HT-29 (cell line): ENCODE measurements at regions not wholly inside any gene's neighbourhood (a gene's known extent, or its start where the extent isn't known, plus 50 kb on each side); places are given as distances from the start of the nearest gene placed in this dataset.
"Not testable (repeated sequence)": the region's sequence is repeated elsewhere in the genome, so short reads cannot be mapped to it uniquely, and the experiment has no call there.

Experiments used
- DNase-seq: peaks from one replicate; pipeline ENCODE4 v3.0.0-alpha.2; 2015; ENCODE audit warnings: low spot score

GRCh38 chrX:77160301-77160700 lies 286.9 kb upstream of the FGF16 start:
- peak; percentile 4 for DNase-seq

GRCh38 chrX:77162777-77163176 lies 284.4 kb upstream of the FGF16 start:
- no peak for DNase-seq

- DNase-seq, result no peak
Measured at GRCh38 chrX:77167993-77168392, 279.2 kb upstream of the FGF16 start.

DNA sequence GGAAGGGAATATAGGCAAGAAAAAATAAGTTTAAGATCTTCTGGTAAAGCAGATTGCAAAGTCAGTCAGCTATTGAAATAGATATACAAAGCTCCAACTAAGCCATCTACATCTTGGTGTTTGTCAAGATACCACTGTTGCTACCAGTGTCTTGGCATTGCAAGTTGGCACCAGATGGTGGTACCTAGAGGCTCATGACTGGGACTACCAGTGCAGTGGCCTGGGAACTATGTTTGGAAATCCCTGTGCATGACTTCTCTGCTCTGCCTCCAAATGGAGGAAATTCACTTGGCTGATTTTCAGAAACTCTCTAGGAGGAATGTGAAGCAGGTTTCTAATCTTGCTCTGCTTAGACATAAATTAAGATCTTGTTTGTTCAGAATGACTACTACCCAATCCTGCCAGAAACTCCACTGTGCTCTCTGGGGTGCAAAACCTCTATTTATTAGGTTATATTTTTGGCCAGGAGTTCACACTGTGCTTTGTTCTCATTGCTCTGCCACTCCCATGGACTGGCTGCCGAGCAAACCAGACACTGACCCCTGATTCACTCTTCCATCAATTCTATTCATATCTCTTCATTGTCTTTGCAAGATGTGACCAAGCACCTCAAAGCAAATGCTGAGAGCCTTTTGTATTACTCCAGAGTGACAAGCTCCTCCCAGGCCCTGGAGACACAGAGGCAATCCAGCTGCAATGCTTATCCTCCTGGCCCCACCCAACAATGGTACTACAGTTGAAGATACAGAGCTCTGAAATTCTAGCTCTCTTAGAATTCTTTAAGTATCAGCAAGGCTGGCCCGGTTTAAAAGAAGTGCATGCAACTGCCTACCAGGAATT lies 272.3 kb upstream of the FGF16 start:
- DNase-seq, result no peak

DNA sequence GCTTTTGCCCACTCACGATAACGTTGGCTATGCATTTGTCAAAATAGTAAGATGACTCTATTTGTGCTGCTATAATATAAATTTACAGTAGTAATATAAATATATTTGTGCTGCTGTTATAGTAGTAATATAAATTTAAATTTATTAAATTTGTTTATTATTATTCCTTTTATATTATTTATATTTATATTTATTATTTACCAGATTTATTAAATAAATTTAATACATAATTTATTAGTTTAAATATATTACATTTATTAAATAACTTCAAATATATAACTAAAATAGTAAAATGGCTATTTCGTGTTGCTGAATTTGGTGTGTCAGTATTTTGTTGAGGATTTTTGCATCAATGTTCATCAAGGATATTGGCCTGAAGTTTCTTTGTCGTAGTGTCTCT lies 246.5 kb upstream of the FGF16 start:
- no peak for DNase-seq

- no peak for DNase-seq
Measured at GRCh38 chrX:77223046-77223445, 224.1 kb upstream of the FGF16 start.

DNA sequence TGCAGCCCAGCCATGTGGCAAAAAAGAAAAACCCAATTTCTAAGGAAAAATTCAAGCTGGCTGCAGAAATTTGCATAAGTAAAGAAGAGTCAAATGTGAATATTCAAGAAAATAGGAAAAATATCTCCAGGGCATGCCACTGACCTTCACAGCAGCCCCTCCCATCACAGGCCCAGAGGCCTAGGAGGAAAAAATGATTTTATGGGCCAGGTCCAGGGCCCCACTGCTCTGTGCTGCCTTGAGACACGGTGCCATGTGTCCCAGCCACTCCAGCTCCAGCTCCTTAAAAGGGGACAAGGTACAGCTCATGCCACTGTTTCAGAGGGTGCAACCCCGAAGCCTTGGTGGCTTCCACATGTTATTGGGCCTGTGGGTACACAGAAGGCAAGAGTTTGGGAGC lies 182.7 kb upstream of the FGF16 start:
- DNase-seq, result no peak

GRCh38 chrX:77275392-77275791 lies 171.8 kb upstream of the FGF16 start:
- no peak for DNase-seq

DNA sequence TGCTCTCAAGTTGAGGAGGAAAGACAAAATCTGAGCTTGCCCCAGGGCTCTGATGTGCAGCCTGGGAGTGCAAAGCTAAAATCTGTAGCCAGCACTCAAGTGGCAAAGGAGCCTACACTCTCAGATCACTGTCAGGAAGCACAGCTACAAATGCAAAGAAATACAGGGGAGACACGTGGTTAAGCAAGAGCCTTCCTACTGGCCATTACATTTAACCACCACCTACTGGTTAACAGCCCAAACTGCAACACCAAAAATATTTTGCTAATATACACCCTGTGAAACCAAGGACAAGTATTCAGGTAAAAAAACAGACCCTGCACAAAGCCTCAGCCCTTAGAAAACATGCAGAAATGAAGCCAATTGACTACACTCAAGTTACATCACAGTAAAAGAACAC lies 170.4 kb upstream of the FGF16 start:
- DNase-seq, result no peak

- no peak for DNase-seq
Measured at GRCh38 chrX:77277911-77278310, 169.3 kb upstream of the FGF16 start.

- not testable (repeated sequence) for DNase-seq
Measured at GRCh38 chrX:77279373-77279772, 167.8 kb upstream of the FGF16 start.

DNA sequence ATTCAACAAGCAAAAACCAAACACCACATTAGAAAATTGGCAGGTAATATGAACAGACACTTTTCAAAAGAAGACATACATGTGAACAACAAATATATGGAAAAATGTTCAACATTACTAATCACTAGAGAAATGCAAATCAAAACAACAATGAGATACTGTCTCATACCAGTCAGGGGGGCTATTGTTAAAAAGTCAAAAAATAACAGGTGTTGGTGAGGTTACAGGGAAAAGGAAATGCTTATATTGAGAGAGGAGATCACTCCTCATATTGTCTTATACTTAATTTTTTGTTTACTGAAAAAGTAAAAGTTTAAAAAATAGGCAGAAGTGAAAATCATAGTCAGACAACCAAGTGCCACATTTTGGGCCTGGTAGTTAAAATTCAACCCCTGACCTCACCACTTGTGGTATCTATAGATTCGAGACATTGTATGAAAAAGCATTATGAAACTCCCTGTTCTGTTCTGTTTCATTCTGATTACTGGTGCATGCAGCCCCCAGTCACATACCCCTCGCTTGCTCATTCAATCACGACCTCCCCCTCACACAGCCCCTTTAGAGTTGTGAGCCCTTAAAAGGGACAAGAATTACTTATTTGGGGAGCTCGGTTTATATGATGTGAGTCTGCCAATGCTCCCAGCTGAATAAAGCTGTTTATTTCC lies 153.7 kb upstream of the FGF16 start:
- DNase-seq, result no peak

GRCh38 chrX:77298296-77298695 lies 148.9 kb upstream of the FGF16 start:
- DNase-seq, result no peak

DNA sequence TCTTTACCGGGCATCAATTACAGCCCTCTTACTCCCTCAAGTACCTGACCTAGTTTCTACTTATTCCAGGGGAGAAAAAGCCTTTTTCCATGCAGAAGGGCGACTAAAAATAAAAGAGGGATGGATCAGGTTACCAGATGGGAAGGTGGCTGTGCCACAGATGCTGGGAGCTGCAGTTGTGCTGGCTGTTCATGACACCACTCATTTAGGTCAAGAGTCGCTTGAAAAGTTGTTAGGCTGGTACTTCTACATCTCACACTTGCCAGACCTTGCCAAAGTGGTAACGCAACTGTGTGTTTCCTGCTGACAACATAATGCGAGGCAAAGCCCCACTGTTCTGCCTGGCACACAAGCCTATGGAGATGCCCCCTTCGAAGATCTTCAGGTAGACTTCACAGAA lies 148.4 kb upstream of the FGF16 start:
- no peak for DNase-seq

DNA sequence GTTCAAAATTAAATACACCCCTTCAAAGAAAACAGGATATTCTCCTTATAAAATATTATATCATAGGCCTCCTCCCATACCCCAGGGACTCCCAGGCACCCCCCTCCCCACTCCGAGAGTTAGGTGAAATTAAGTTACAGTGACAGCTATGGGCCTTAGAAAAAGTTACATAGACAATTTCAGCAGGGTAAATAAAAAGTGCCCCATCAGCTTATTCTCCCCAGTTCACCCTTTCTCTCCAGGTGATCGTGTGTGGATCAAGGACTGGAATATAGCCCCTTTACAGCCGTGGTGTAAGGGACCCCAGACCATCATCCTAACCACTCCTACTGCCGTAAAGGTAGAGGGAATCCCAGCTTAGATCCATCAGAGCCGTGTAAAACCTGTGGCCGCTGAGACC lies 147.6 kb upstream of the FGF16 start:
- no peak for DNase-seq

- no peak for DNase-seq
Measured at GRCh38 chrX:77342004-77342403, 105.2 kb upstream of the FGF16 start.

DNA sequence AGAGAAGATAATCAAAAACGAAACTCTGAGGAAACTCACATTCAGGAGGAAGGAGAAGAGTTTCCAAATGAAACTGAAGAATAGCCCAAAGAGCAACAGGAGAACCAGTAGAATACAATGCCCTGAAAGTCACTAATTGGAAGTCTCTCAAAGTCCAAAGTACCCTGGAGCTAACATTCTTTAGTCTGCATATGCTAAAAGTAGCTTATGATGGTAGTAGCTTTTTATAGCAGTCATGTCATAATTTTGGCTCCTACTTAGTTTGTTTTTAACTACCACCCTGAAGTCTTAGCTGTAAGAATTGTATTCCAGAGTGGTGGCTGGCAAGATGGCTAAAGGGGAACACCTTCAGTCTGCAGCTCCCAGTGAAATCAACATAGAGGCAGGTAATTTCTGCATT lies 100.3 kb upstream of the FGF16 start:
- DNase-seq, result no peak

GRCh38 chrX:77347572-77347971 lies 99.6 kb upstream of the FGF16 start:
- no peak for DNase-seq

DNA sequence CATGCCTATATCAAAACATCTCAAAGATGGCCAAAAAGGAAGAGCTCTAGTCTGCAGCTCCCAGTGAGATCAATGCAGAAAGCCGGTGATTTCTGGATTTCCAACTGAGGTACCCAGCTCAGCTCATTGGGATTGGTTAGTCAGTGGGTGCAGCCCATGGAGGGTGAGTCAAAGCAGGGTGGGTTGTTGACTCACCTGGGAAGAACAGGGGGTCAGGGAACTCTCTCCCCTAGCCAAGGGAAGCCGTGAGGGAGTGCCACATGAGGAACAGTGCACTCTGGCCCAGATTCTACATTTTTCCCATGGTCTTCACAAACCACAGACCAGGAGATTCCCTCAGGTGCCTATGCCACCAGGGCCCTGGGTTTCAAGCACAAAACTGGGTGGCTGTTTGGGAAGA lies 57.3 kb upstream of the FGF16 start:
- peak; percentile 14 for DNase-seq

GRCh38 chrX:77390365-77390764 lies 56.8 kb upstream of the FGF16 start:
- peak; percentile 14 for DNase-seq

- DNase-seq, result no peak
Measured at GRCh38 chrX:77396781-77397180, 50.4 kb upstream of the FGF16 start.
